Inflammatory macrophage treated with lipopolysaccharide for 4 hours (primary cell): ENCODE measurements at regions not wholly inside any gene's neighbourhood (a gene's known extent, or its start where the extent isn't known, plus 50 kb on each side); places are given as distances from the start of the nearest gene placed in this dataset.
"Not testable (repeated sequence)": the region's sequence is repeated elsewhere in the genome, so short reads cannot be mapped to it uniquely, and the experiment has no call there.

Source experiments
- DNase-seq: peaks from one replicate; pipeline ENCODE4 v3.0.0-alpha.2; 2020

- no peak for DNase-seq
Observed at GRCh38 chr2:125925891-125926546, 729.9 kb upstream of the GYPC start.

GRCh38 chr2:125935559-125935958, 720.4 kb upstream of the GYPC start:
- no peak for DNase-seq

- no peak for DNase-seq
Observed at GRCh38 chr2:125942585-125943424, 713.2 kb upstream of the GYPC start.

- DNase-seq, result no peak
Observed at GRCh38 chr2:125959047-125959446, 696.9 kb upstream of the GYPC start.

GRCh38 chr2:125961739-125962138, 694.2 kb upstream of the GYPC start:
- no peak for DNase-seq

- no peak for DNase-seq
Observed at GRCh38 chr2:125979886-125980285, 676.1 kb upstream of the GYPC start.

- DNase-seq, result no peak
Observed at GRCh38 chr2:125983364-125983763, 672.6 kb upstream of the GYPC start.

- DNase-seq, result no peak
Observed at GRCh38 chr2:126029316-126029715, 626.6 kb upstream of the GYPC start.

GRCh38 chr2:126038861-126039260, 617.1 kb upstream of the GYPC start:
- DNase-seq, result peak; percentile 1

GRCh38 chr2:126041391-126042047, 614.4 kb upstream of the GYPC start:
- DNase-seq, result no peak

- no peak for DNase-seq
Observed at GRCh38 chr2:126042089-126042488, 613.9 kb upstream of the GYPC start.

- no peak for DNase-seq
Observed at GRCh38 chr2:126048719-126049118, 607.2 kb upstream of the GYPC start.

- DNase-seq, result no peak
Observed at GRCh38 chr2:126049461-126049860, 606.5 kb upstream of the GYPC start.

- no peak for DNase-seq
Observed at GRCh38 chr2:126050991-126051736, 604.8 kb upstream of the GYPC start.

- DNase-seq, result not testable (repeated sequence)
Observed at GRCh38 chr2:126051737-126052240, 604.2 kb upstream of the GYPC start.

- DNase-seq, result no peak
Observed at GRCh38 chr2:126059379-126059778, 596.6 kb upstream of the GYPC start.

- no peak for DNase-seq
Observed at GRCh38 chr2:126085011-126085795, 570.8 kb upstream of the GYPC start.

GRCh38 chr2:126100962-126101361, 555.0 kb upstream of the GYPC start:
- no peak for DNase-seq

- DNase-seq, result no peak
Observed at GRCh38 chr2:126106006-126106405, 550.0 kb upstream of the GYPC start.

GRCh38 chr2:126107883-126108282, 548.1 kb upstream of the GYPC start:
- DNase-seq, result no peak

GRCh38 chr2:126115975-126116374, 540.0 kb upstream of the GYPC start:
- no peak for DNase-seq

- DNase-seq, result no peak
Observed at GRCh38 chr2:126117886-126118285, 538.1 kb upstream of the GYPC start.
